Stimulated activated CD4-positive, alpha-beta T cell treated with anti-CD3 and anti-CD28 coated beads, Interleukin-15, amount 100 ng/mL, for 24 hours (primary cell): ENCODE measurements at regions not wholly inside any gene's neighbourhood (a gene's known extent, or its start where the extent isn't known, plus 50 kb on each side); places are given as distances from the start of the nearest gene placed in this dataset.
"Not testable (repeated sequence)": the region's sequence is repeated elsewhere in the genome, so short reads cannot be mapped to it uniquely, and the experiment has no call there.

Experiments
- DNase-seq: peaks from one replicate; pipeline ENCODE4 v3.0.0-alpha.2; 2020

- DNase-seq: no peak
These were observed 100.2 kb downstream of the FBXO8 start for GRCh38 chr4:174183259-174183658.

GRCh38 chr4:174181827-174182226 lies 101.6 kb downstream of the FBXO8 start:
- DNase-seq: no peak

GRCh38 chr4:174177536-174177935 lies 105.9 kb downstream of the FBXO8 start:
- DNase-seq: no peak

DNA sequence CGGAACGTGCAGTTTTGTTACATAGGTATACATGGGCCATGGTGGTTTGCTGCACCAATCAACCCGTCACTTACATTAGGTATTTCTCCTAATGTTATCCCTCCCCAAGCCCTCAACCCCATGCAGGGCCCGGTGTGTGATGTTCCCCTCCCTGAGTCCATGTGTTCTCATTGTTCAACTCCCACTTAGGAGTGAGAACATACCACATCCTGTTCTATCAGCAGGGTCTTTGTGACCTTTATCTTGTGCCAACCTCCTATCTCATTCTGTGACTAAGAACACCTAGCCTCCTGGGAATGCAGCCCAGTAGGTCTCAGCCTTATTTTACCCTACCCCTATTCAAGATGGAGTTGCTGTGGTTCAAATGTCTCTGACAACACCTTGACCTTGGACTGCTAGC lies 107.6 kb downstream of the FBXO8 start:
- DNase-seq: not testable (repeated sequence)

GRCh38 chr4:174173360-174173759 lies 110.1 kb downstream of the FBXO8 start:
- DNase-seq: no peak

- no peak for DNase-seq
These were observed 111.2 kb downstream of the FBXO8 start for GRCh38 chr4:174172274-174172673.

DNA sequence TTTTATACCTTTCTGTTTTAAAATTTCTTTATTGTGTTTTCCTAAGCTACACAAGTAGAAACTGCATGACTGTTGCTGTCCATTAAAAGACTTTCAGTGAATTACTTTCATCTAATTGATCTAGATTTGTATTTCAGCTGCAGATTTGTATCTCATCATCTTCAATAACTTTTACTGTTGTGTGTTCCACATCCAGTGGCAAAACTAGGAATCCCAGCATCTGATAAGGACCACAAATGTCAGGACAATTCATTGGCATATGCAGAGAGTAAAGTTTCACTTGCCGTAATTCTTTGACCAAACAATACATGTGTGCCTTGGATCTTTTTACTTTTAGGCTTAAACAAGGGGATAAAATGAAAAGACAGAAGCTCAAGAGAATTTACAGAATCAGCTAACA lies 112.6 kb downstream of the FBXO8 start:
- DNase-seq: no peak

GRCh38 chr4:174170091-174170490 lies 113.4 kb downstream of the FBXO8 start:
- no peak for DNase-seq

DNA sequence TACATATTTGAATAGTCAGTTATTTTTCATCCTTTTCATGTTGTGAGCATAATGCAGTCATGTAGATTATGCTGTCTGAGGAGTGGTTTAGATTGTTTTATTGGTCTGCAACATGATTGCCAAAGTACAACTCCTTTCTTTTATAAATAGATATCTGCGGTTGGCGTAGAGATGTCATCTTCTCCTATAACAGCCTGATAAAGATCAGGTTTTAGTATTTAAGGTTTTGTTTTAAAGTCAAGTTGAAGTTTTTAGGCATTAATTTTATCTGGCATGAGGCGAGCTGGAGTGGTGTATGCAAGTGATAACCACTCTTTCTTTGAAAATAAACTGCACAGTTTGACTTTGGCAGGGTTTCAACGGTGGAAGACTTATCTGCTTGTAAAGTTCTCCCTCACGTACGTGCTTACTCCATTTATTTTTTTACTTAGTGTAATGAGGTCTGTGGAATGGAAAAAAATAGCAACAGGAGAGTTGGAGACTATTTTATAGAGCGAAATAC lies 126.3 kb downstream of the FBXO8 start:
- no peak for DNase-seq

- DNase-seq: no peak
These were observed 127.1 kb downstream of the FBXO8 start for GRCh38 chr4:174156239-174156826.

- DNase-seq: no peak
These were observed 129.1 kb downstream of the FBXO8 start for GRCh38 chr4:174154215-174154854.

DNA sequence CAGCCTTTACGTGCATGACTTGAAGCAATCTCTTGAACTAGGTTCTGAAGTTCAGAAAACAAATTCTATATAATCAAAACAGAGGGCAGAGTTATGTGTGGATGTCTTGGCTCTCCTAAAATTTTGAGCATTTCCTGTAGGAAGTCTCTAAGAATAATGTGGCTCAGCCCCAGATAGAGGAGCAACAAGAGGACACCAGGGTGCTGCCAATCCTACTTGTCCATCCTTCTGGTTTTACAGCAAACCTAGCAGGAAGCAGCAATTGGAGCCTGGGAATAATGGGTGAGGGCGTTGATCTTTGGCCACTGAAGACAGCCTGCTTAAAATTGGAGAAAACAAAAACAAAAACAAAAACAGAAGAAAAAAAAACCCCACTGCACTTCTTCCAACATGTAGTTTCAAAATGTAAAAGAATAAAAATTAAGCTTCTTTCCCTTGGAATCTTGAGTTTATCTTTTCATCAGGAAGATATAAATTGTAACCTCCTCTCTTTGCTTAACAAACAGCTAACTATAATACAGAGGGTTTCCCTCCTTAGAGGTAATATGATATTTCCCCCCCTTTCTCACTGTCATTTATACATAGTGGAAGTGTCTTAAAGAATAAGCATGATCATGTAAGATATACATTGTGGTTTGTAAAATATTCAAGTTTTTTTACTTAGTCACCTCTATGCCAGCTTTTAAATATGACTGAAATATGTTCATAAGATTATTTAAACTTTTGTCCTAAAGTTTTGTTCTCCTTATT lies 130.6 kb downstream of the FBXO8 start:
- DNase-seq: no peak

DNA sequence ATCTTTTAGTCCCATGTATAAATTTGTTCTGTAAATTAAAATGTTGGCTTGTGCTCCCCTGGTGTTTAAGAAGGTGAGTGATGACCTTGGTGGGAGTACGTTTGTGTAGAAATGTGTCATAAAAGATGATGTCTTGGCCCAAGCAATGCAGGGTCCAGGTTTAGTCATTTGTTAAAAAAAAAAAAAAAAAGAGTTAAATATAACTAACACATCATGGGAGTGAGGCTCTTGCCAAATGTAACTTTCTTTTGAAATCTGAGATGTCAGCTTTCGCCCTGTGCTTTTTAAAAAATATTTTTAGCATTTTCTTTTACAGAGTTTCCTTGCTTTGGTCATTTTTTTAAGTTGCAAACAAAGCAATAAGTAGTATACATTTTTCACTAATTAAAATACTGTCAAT lies 135.6 kb downstream of the FBXO8 start:
- no peak for DNase-seq

- DNase-seq: no peak
These were observed 139.4 kb downstream of the FBXO8 start for GRCh38 chr4:174144106-174144505.

GRCh38 chr4:174141876-174142275 lies 141.6 kb downstream of the FBXO8 start:
- DNase-seq: no peak

DNA sequence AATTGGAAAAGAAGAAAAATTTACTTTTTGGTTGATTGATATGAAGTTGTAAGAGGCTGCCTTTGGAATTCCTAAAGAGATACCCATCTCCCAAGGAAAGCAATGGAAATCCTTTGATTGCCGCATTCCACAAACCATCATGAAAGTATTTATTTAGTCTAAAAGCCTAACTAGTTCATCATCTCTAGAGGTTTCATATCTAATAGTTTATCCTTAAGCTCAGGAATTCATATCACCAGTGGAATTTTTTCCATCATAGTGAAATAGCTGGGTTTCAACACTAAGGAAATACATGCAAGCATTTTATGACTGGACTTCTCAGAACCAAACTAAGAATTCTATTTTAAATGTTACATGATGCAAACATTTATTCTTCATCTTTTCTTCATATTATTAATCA lies 144.9 kb downstream of the FBXO8 start:
- no peak for DNase-seq

DNA sequence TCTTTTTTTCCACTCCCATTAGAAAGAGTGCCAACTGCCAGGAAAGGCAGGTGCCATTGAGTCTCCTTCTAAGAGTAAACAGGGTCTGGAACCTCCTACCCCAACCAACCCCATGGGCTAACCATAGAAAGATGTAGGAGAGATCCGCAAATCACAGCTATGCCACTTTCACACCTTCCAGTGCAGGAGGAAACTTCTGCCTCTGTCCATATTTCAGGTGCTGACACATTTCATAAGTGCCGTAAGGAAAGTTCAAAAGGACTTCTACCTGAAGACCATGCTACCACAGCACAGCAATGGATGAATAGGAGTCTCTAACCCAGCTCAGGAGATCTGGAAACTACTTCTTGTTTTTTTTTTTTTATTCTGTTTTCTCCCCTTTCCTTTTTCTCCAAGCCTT lies 145.8 kb downstream of the FBXO8 start:
- DNase-seq: no peak

- DNase-seq: no peak
These were observed 147.5 kb downstream of the FBXO8 start for GRCh38 chr4:174135936-174136406.

GRCh38 chr4:174135530-174135929 lies 147.9 kb downstream of the FBXO8 start:
- DNase-seq: no peak

DNA sequence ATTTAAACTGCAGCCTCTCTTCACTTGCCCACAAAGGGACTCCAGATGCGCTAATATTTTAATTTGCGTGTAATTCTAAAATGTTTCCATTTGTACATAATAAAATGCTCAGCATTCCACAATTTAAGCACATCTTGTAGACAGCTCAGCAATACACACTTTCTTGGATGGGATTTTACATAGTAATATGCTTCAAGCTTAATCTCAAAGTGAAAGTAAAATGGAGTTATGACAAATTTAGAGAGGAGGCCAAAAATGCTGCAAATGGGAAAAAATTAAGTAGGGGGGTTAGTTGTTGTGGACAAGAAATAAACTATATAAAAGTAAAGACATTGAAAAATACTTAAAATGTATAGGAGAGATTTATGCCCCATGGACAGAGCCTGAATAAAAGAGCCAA lies 149.1 kb downstream of the FBXO8 start:
- no peak for DNase-seq

- no peak for DNase-seq
These were observed 149.9 kb downstream of the FBXO8 start for GRCh38 chr4:174133551-174133950.

DNA sequence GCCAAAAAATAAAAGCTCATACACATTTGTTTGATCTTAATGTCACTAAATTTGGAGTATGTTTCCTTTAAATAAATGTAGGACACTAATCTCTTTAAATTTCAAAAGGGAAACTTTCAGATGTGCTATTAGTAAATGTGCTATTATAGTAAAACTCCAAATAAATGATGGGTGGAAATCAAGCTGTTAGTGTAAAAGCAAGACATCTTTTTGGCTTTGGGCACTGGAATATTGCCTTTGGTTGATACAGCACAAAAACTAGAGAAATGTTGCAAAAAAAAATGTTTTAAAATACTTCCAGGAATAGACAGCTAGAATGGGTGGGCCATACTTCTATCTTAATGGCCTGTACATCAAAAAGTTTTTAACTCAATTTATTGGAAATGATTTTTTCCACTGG lies 151.6 kb downstream of the FBXO8 start:
- no peak for DNase-seq

DNA sequence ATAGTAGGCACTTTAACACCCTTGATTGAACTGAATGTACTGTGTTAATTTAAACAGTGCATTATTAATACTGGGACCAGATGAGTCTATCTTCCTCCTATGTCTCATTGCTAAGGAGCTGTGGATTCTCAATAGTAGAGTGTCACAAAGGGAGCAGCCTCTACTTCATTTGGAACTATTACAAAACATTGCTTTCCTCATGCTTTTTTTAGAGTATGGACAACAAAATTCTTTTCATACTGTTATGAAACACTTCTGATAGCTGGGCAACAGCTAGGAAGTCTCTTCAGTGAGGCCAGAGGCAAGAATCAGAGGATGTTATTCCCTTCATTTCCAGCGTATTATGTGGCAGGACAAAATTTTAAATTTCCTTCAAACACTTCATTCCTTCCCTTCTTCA lies 160.8 kb downstream of the FBXO8 start:
- DNase-seq: no peak
